A549 (cell line): ENCODE measurements at regions not wholly inside any gene's neighbourhood (a gene's known extent, or its start where the extent isn't known, plus 50 kb on each side); places are given as distances from the start of the nearest gene placed in this dataset.

Experiments used
- CHD2 ChIP-seq: fragments of 150-350 bp; IDR thresholded peaks from 2 replicates; pipeline ENCODE4 v1.6.1; 2014; ENCODE audit warnings: low read length; ENCODE audit not compliant: partially characterized antibody
- CTCF ChIP-seq: fragments of >200 bp; sonication (Bioruptor Twin); formaldehyde crosslinking; IDR thresholded peaks from 3 replicates; pipeline ENCODE4 v1.5.1; 2016
- EHMT2 ChIP-seq: fragments of 200-600 bp; sonication (generic); IDR thresholded peaks from 2 replicates; pipeline ENCODE4 v1.6.1; 2016; ENCODE audit warnings: antibody characterized with exemption, low read depth, mild to moderate bottlenecking, moderate library complexity
- EP300 ChIP-seq, 2 experiments: fragments of >200 bp; sonication (Bioruptor Twin); formaldehyde crosslinking; IDR thresholded peaks; 2 replicates in 1 of 2; 3 replicates in 1 of 2; pipeline ENCODE4 v1.6.1; 2016 to 2017
- REST ChIP-seq: fragments of 200-600 bp; sonication (generic); IDR thresholded peaks from 2 replicates; pipeline ENCODE4 v1.6.1; 2016; ENCODE audit warnings: antibody characterized with exemption, mild to moderate bottlenecking, moderate library complexity

DNA sequence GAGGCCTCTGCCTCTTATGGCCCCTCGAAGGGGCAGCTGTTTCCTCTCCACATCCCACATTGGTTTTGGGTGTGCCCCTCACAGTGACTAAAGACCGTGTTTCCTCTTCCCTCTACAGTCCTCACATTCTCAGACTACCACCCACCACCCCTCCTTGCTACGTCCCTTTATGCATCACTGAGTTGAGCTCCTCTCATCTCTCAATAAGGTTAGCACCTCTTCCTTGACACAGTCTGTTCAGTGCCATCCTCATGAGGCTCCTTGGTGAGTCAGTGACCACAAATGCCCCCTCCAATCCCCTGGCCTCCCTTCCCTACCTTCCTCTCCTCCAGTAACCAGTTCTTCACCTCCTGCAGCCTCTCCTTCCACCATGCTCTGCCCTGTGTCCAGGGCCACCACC, 239.1 kb upstream of the MYO3A start:
- TF ChIP-seq REST: no peak
- TF ChIP-seq EHMT2: no peak
- no peak for TF ChIP-seq CTCF
- TF ChIP-seq CHD2: no peak
- no peak for TF ChIP-seq EP300 (IDR thresholded peaks at IDR 0.05)
